ENCODE measurements at regions not wholly inside any gene's neighbourhood (a gene's known extent, or its start where the extent isn't known, plus 50 kb on each side); places are given as distances from the start of the nearest gene placed in this dataset.

DNA sequence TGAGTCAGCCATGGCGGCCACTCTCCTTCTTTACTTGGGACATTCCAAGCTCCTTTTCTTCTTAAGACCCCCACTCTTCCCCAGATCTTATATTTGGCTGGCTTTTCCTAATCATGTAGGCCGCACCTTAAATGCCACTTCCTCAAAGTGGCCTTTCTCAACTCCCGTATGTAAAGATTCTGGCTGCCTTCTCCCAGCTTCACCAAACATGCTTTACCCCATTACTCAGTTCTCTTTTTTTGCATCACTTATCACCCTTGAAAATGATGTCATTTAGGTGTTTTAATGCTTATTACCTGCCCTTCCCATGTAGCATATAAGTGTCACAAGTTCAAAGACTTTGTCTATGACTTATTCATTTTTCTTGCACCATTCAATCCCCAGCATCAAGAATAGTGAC, 810.1 kb upstream of the CELF2 start:
- Histone ChIP-seq H3K27ac (ENCODE audit: low read depth, low read length) (no peak overlapping the region), H3K36me3 (ENCODE audit: control insufficient read depth, low read length) (no peaks in the 10 kb centered on the region), H3K4me1 (ENCODE audit: control insufficient read depth, low read length) (no peaks in the 10 kb centered on the region), H3K79me2 (ENCODE audit: control insufficient read depth, low read length) (no peaks in the 10 kb centered on the region), H3K27me3 (ENCODE audit: control insufficient read depth, low read length) (no peaks in the 10 kb centered on the region), H3F3A (ENCODE audit: control insufficient read depth, insufficient read depth) (no peaks in the 10 kb centered on the region), H3K4me2 (ENCODE audit: low read length) (no peak overlapping the region), H3K9me3 (ENCODE audit: control insufficient read depth, insufficient read depth, low read length) (no peaks in the 10 kb centered on the region; the same call in 1 of the 2 replicates), H3K9me2 (replicated peaks; ENCODE audit: control insufficient read depth, low read length) (no peaks in the 10 kb centered on the region), H3K4me3 (ENCODE audit: low read length) (no peak overlapping the region), H4K20me1 (ENCODE audit: control insufficient read depth, insufficient read depth, low read depth, low read length) (no peaks in the 10 kb centered on the region)
- TF ChIP-seq, protein P1, sequence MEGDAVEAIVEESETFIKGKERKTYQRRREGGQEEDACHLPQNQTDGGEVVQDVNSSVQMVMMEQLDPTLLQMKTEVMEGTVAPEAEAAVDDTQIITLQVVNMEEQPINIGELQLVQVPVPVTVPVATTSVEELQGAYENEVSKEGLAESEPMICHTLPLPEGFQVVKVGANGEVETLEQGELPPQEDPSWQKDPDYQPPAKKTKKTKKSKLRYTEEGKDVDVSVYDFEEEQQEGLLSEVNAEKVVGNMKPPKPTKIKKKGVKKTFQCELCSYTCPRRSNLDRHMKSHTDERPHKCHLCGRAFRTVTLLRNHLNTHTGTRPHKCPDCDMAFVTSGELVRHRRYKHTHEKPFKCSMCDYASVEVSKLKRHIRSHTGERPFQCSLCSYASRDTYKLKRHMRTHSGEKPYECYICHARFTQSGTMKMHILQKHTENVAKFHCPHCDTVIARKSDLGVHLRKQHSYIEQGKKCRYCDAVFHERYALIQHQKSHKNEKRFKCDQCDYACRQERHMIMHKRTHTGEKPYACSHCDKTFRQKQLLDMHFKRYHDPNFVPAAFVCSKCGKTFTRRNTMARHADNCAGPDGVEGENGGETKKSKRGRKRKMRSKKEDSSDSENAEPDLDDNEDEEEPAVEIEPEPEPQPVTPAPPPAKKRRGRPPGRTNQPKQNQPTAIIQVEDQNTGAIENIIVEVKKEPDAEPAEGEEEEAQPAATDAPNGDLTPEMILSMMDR (IDR thresholded peaks at IDR 0.05; ENCODE audit: low read depth, low read length, poor library complexity, severe bottlenecking): no peak
- TF ChIP-seq EZH2phosphoT487 (IDR thresholded peaks at IDR 0.05; ENCODE audit: borderline replicate concordance, low read length): no peak

DNA sequence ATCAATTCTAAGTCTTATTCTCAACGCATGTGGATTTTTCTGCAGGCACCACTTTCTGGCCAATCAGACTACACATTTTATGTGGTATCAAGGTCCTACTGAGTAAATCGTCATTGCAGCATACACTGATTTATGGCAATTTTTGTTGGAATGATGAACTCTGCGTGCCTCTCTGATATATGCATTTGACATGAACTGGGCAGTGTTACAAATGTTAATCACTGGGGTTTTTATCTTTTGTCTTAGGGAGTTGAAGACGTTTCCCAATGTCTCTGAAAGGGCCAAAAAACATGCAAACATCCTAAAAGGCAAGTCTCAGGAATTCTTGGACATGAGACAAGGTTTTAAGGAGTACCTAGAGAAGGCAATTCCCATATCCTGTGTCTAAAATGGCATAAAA, 809.5 kb upstream of the CELF2 start:
- Histone ChIP-seq H3K9me2 (replicated peaks; ENCODE audit: control insufficient read depth, low read length) (no peaks in the 10 kb centered on the region), H3K9me3 (ENCODE audit: control insufficient read depth, insufficient read depth, low read length) (no peaks in the 10 kb centered on the region; the same call in 1 of the 2 replicates), H3K4me3 (ENCODE audit: low read length) (no peak overlapping the region), H3K36me3 (ENCODE audit: control insufficient read depth, low read length) (no peaks in the 10 kb centered on the region), H3K79me2 (ENCODE audit: control insufficient read depth, low read length) (no peaks in the 10 kb centered on the region), H3K27me3 (ENCODE audit: control insufficient read depth, low read length) (no peaks in the 10 kb centered on the region), H3K4me1 (ENCODE audit: control insufficient read depth, low read length) (no peaks in the 10 kb centered on the region), H4K20me1 (ENCODE audit: control insufficient read depth, insufficient read depth, low read depth, low read length) (no peaks in the 10 kb centered on the region), H3K27ac (ENCODE audit: low read depth, low read length) (no peak overlapping the region), H3K4me2 (ENCODE audit: low read length) (no peak overlapping the region), H3F3A (ENCODE audit: control insufficient read depth, insufficient read depth) (no peaks in the 10 kb centered on the region)
- TF ChIP-seq, protein P1 (IDR thresholded peaks at IDR 0.05; ENCODE audit: low read depth, low read length, poor library complexity, severe bottlenecking): no peak
- TF ChIP-seq EZH2phosphoT487 (IDR thresholded peaks at IDR 0.05; ENCODE audit: borderline replicate concordance, low read length): no peak

DNA sequence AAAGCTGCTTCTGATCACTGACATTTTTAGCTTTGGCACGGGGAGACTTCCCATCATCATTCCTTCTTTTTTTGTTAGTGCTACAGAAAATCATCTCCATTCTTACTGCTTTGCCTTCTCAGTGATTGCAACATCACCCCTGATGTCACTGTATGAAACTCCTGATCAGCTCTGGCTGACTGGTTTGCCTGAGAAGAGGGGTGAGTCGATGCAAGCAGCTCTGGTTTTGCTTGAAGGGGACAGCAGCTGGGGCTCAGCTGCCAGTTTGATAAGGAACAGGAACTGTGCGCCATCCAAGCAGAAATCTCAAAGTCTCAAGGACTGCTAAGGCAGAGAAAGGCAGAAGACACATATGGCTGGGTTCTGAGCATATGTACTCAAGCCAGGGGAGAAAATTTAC, 808.5 kb upstream of the CELF2 start:
- Histone ChIP-seq H3K9me3 (ENCODE audit: control insufficient read depth, insufficient read depth, low read length) (no peaks in the 10 kb centered on the region), H3K4me1 (ENCODE audit: control insufficient read depth, low read length) (no peaks in the 10 kb centered on the region), H3K4me2 (ENCODE audit: low read length) (no peak overlapping the region)

More for the DNA sequence above, 808.5 kb upstream of the CELF2 start:
- Histone ChIP-seq H3K4me3 (ENCODE audit: low read length) (no peak overlapping the region), H3K27ac (ENCODE audit: low read depth, low read length) (no peak overlapping the region), H3K79me2 (ENCODE audit: control insufficient read depth, low read length) (no peaks in the 10 kb centered on the region), H3K36me3 (ENCODE audit: control insufficient read depth, low read length) (no peaks in the 10 kb centered on the region), H3K27me3 (ENCODE audit: control insufficient read depth, low read length) (no peaks in the 10 kb centered on the region), H3K9me2 (replicated peaks; ENCODE audit: control insufficient read depth, low read length) (no peaks in the 10 kb centered on the region), H3F3A (ENCODE audit: control insufficient read depth, insufficient read depth) (no peaks in the 10 kb centered on the region), H4K20me1 (ENCODE audit: control insufficient read depth, insufficient read depth, low read depth, low read length) (no peaks in the 10 kb centered on the region)
- TF ChIP-seq EZH2phosphoT487 (IDR thresholded peaks at IDR 0.05; ENCODE audit: borderline replicate concordance, low read length): no peak
- TF ChIP-seq, protein P1 (IDR thresholded peaks at IDR 0.05; ENCODE audit: low read depth, low read length, poor library complexity, severe bottlenecking): no peak

All from DOHH2 (cell line).